ENCODE measurements at regions not wholly inside any gene's neighbourhood (a gene's known extent, or its start where the extent isn't known, plus 50 kb on each side); places are given as distances from the start of the nearest gene placed in this dataset.
"Not testable (repeated sequence)": the region's sequence is repeated elsewhere in the genome, so short reads cannot be mapped to it uniquely, and the experiment has no call there.

DNA sequence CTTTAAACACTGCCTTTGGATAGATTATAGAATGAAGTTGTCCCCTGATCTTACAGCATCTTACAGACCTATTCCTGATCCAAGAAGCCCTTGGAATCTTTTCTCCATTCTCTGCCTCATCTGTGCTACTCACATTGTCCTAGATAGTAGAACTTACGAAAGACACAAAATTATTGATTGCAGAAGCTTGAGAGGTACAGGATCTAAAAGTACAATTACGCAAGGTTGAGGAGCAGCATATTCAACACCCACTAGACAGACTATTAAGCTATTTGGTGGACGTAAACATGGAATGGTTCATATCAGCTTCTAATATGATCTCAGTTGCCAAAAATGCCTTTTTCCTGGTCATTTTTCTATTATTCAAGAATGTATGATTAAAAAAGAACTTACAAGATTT, 90.5 kb upstream of the SEM1 start:
- H3K4me3 ChIP-seq (ENCODE audit: low read depth, low read length) = no peak overlapping the region
- no peak for DNase-seq (ENCODE audit: low read depth)
- in situ Hi-C loops (cut with HindIII; ENCODE audit: low sequenced_read_pairs) = no loop called here
- TF ChIP-seq, protein P1, sequence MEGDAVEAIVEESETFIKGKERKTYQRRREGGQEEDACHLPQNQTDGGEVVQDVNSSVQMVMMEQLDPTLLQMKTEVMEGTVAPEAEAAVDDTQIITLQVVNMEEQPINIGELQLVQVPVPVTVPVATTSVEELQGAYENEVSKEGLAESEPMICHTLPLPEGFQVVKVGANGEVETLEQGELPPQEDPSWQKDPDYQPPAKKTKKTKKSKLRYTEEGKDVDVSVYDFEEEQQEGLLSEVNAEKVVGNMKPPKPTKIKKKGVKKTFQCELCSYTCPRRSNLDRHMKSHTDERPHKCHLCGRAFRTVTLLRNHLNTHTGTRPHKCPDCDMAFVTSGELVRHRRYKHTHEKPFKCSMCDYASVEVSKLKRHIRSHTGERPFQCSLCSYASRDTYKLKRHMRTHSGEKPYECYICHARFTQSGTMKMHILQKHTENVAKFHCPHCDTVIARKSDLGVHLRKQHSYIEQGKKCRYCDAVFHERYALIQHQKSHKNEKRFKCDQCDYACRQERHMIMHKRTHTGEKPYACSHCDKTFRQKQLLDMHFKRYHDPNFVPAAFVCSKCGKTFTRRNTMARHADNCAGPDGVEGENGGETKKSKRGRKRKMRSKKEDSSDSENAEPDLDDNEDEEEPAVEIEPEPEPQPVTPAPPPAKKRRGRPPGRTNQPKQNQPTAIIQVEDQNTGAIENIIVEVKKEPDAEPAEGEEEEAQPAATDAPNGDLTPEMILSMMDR (IDR thresholded peaks at IDR 0.05; ENCODE audit: low read depth, low read length, missing control alignments) = no peak

DNA sequence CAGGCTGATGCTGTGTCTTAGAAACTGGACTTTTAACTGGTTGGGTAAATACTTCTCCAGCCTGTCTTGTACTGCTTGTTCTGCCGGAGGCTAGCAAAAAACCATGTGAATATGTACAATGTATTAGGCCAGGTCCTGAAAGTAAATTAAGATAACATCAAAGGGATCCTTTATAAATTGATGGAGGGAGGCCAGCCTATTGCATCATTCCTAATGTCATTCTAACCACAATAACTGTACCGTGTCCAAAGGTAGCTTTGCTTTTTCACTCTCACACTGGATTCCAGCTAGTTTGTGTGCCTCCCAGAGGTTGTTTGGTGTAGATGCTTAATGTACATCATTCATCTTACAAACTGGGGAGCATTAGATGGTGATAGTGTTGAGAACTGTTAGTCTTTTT, 91.2 kb upstream of the SEM1 start:
- TF ChIP-seq, protein P1 (IDR thresholded peaks at IDR 0.05; ENCODE audit: low read depth, low read length, missing control alignments) = no peak
- peak; percentile 12 for DNase-seq (ENCODE audit: low read depth)
- H3K4me3 ChIP-seq (ENCODE audit: low read depth, low read length) = no peak overlapping the region
- in situ Hi-C loops (cut with HindIII; ENCODE audit: low sequenced_read_pairs) = no loop called here

DNA sequence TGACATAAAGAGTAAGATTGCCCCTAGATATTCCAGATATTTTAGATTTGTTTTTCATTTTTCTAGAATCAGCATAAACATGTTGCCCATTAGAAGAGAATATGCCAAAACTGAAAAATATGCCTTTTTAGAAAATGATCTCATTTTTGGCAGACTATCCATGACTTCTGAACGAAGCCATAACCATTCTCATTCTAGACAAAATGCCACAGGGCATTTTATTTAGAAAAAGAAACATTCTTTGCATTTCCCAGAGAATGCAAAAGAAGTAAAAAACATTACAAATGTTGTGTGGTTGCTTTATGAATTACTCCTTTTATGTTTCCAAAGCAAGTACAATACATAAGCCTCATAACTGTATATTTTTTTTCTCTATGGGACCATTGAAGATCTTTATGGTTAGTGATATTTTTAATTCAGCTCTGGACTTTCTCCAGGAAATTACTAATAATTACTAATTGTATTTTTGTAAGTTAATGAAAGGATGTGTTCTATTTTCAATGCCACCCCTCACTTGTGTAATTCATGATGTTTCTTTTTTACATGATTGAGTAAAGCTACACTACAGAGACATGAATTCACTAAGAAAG, 109.6 kb upstream of the SEM1 start:
- no peak overlapping the region for H3K4me3 ChIP-seq (ENCODE audit: low read depth, low read length)
- in situ Hi-C loops (cut with HindIII; ENCODE audit: low sequenced_read_pairs) = no loop called here
- TF ChIP-seq, protein P1 (IDR thresholded peaks at IDR 0.05; ENCODE audit: low read depth, low read length, missing control alignments) = no peak
- DNase-seq (ENCODE audit: low read depth) = no peak

DNA sequence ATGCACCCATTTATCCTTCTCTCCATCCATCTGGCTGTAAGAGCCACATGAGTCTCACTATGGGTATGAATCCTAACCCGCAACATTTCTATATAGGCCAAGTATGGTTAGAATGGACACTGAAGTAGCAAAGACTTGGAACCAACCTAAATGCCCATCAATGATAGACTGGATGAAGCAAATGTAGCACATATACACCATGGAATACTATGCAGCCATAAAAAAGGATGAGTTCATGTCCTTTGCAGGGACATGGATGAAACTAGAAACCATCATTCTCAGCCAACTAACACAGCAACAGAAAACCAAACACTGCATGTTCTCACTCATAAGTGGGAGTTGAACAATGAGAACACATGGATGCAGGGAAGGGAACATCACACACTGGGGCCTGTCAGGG, 111.5 kb upstream of the SEM1 start:
- in situ Hi-C loops (cut with HindIII; ENCODE audit: low sequenced_read_pairs); DNase-seq (ENCODE audit: low read depth); H3K4me3 ChIP-seq (ENCODE audit: low read depth, low read length): not testable (repeated sequence)

DNA sequence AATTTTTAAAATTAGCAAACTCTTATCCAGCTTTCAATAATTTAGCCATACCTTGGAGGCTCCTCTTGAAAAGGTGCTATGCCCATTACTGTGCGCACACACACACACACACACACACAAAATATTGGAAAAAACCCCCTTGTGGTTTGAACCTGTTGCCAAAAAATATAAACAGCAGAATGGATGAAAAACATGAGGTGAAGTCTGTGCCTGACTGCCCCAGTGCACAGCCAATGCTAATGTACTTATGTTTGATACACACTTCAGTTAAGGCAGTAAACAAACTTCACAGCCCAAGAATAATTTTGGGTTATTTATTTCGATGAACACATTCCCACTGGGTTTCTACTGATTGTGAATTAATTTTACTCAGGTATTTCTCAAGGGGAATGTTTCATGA, 113.2 kb upstream of the SEM1 start:
- in situ Hi-C loops (cut with HindIII; ENCODE audit: low sequenced_read_pairs) = no loop called here
- TF ChIP-seq, protein P1 (IDR thresholded peaks at IDR 0.05; ENCODE audit: low read depth, low read length, missing control alignments) = no peak
- H3K4me3 ChIP-seq (ENCODE audit: low read depth, low read length) = no peak overlapping the region

DNA sequence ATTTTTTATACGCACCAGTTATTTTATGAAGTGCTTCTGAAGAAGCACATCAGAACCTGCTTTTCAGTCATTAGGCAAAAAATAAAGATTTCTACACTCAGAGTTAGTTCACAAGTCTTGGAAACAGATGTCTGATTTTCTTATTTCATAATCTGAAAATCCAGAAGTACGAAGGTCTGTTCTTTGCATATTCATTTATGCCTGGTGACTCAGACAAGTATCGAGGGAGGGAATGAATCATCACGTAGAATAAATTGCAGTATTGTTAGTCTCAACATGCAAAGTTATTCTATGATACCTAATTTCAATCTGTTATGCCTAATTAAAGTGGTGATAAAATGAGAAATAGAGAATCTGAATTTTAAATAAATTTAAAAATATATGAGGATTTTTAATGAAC, 113.6 kb upstream of the SEM1 start:
- H3K4me3 ChIP-seq (ENCODE audit: low read depth, low read length) = no peak overlapping the region
- peak; percentile 24 for DNase-seq (ENCODE audit: low read depth)
- TF ChIP-seq, protein P1 (IDR thresholded peaks at IDR 0.05; ENCODE audit: low read depth, low read length, missing control alignments) = no peak
- in situ Hi-C loops (cut with HindIII; ENCODE audit: low sequenced_read_pairs) = no loop called here

More for the DNA sequence above, 113.2 kb upstream of the SEM1 start:
- DNase-seq (ENCODE audit: low read depth) = no peak

DNA sequence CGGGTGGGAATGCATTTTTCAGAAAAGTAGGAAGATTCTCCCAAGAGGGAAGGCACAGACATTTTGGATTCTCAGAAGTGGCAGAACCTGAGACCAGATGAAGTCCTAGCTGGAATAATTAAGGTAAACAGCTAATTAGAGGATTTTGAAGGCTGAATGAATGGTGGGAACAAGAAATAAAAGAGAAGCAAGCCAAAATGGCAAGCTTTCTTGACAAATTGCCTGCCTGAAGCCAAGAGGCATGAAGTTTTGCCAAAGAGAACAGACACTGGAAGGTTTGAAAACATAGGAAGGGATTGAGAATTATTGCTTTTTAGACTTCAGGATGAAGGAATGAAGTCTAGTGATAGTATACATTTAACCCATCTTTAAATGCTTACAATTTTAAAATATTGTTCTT, 115.0 kb upstream of the SEM1 start:
- TF ChIP-seq, protein P1 (IDR thresholded peaks at IDR 0.05; ENCODE audit: low read depth, low read length, missing control alignments) = no peak
- no peak for DNase-seq (ENCODE audit: low read depth)
- H3K4me3 ChIP-seq (ENCODE audit: low read depth, low read length) = no peak overlapping the region
- in situ Hi-C loops (cut with HindIII; ENCODE audit: low sequenced_read_pairs) = loop anchor here (5.0 kb wide), 1 partner anchor 68 kb away; no protein-coding TSS in a partner anchor

Measured in astrocyte of the cerebellum (primary cell).